Neural cell (in vitro differentiated cells): ENCODE measurements at regions not wholly inside any gene's neighbourhood (a gene's known extent, or its start where the extent isn't known, plus 50 kb on each side); places are given as distances from the start of the nearest gene placed in this dataset.

Experiments
- H2AFZ ChIP-seq: fragments of 200-600, 300-800 bp; sonication (generic), shearing (Covaris generic); 2 replicates; pipeline ENCODE4 v1.6.0; 2014; ENCODE audit warnings: low read depth, mild to moderate bottlenecking, antibody characterized with exemption, low read length, moderate library complexity
- H3F3A ChIP-seq: fragments of 200-600 bp; shearing (Covaris generic); 2 replicates; pipeline ENCODE4 v1.6.1; 2016; ENCODE audit warnings: mild to moderate bottlenecking, moderate library complexity, mixed read lengths, antibody characterized with exemption, low read length; ENCODE audit not compliant: insufficient read depth, poor library complexity, severe bottlenecking
- H3K27ac ChIP-seq: fragments of 200-600, 300-800 bp; sonication (generic), shearing (Covaris generic); 2 replicates; pipeline ENCODE4 v1.5.1; 2014; ENCODE audit warnings: mild to moderate bottlenecking, low read length, moderate library complexity
- H3K27me3 ChIP-seq: fragments of 300-800, 200-600 bp; sonication (generic), shearing (Covaris generic); 2 replicates; pipeline ENCODE4 v1.6.0; 2014; ENCODE audit warnings: mild to moderate bottlenecking, low read depth, low read length, moderate library complexity; ENCODE audit not compliant: insufficient read depth
- H3K36me3 ChIP-seq: fragments of 300-800, 200-600 bp; sonication (generic), shearing (Covaris generic); 2 replicates; pipeline ENCODE4 v1.5.1; 2014; ENCODE audit warnings: mild to moderate bottlenecking, antibody characterized with exemption, low read length, moderate library complexity; ENCODE audit not compliant: insufficient read depth
- H3K4me2 ChIP-seq: fragments of 300-800, 200-600 bp; sonication (generic), shearing (Covaris generic); 2 replicates; pipeline ENCODE4 v1.6.0; 2014; ENCODE audit warnings: mild to moderate bottlenecking, low read length
- H3K4me3 ChIP-seq: fragments of 300-800, 200-600 bp; sonication (generic), shearing (Covaris generic); 2 replicates; pipeline ENCODE4 v1.5.1; 2014; ENCODE audit warnings: mild to moderate bottlenecking, low read length, moderate library complexity
- H3K79me2 ChIP-seq: fragments of 200-600 bp; shearing (Covaris generic); replicated peaks from 2 replicates; pipeline ENCODE4 v1.6.0; 2014; ENCODE audit warnings: mild to moderate bottlenecking, low read length, moderate library complexity; ENCODE audit not compliant: insufficient read depth
- H3K9ac ChIP-seq: fragments of 300-800, 200-600 bp; sonication (generic), shearing (Covaris generic); 2 replicates; pipeline ENCODE4 v1.6.1; 2016; ENCODE audit warnings: mild to moderate bottlenecking, low read length, mixed read lengths
- H3K9me2 ChIP-seq: fragments of 200-600 bp; shearing (Covaris generic); 2 replicates; pipeline ENCODE4 v1.6.1; 2016; ENCODE audit warnings: mild to moderate bottlenecking, low read length, mixed read lengths; ENCODE audit not compliant: insufficient read depth
- H3K9me3 ChIP-seq: fragments of 200-600, 300-800 bp; sonication (generic), shearing (Covaris generic); 2 replicates; pipeline ENCODE4 v1.6.1; 2016; ENCODE audit warnings: mild to moderate bottlenecking, mixed run types, low read length, moderate library complexity, mixed read lengths
- H4K20me1 ChIP-seq: fragments of 200-600 bp; shearing (Covaris generic); 2 replicates; pipeline ENCODE4 v1.6.1; 2016; ENCODE audit warnings: mild to moderate bottlenecking, mixed run types; ENCODE audit not compliant: insufficient read depth
- CTCF ChIP-seq: fragments of 450-650 bp; IDR thresholded peaks from 2 replicates; pipeline ENCODE4 v1.5.1; 2014; ENCODE audit warnings: antibody characterized with exemption, mild to moderate bottlenecking, moderate library complexity; ENCODE audit not compliant: poor library complexity, severe bottlenecking
- EP300 ChIP-seq: fragments of 450-650 bp; conservative IDR thresholded peaks from 2 replicates; pipeline ENCODE4 v1.6.1; 2014; ENCODE audit warnings: antibody characterized with exemption, mild to moderate bottlenecking, moderate library complexity; ENCODE audit not compliant: poor library complexity, severe bottlenecking
- EZH2 ChIP-seq: fragments of 200-600, 300-800 bp; shearing (Covaris generic), sonication (generic); IDR thresholded peaks from 2 replicates; pipeline ENCODE4 v1.6.1; 2014; ENCODE audit warnings: antibody characterized with exemption, low read length, borderline replicate concordance, mild to moderate bottlenecking; ENCODE audit not compliant: insufficient read depth, poor library complexity, severe bottlenecking
- MXI1 ChIP-seq: fragments of 450-650 bp; conservative IDR thresholded peaks from 2 replicates; pipeline ENCODE4 v1.6.1; 2014; ENCODE audit warnings: antibody characterized with exemption, mild to moderate bottlenecking; ENCODE audit not compliant: poor library complexity, severe bottlenecking
- POLR2AphosphoS5 ChIP-seq: IDR thresholded peaks from 2 replicates; pipeline ENCODE4 v1.6.1; 2012
- RAD21 ChIP-seq: fragments of 450-650 bp; conservative IDR thresholded peaks from 2 replicates; pipeline ENCODE4 v1.6.1; 2014; ENCODE audit warnings: antibody characterized with exemption, mild to moderate bottlenecking, moderate library complexity
- REST ChIP-seq: IDR thresholded peaks from 2 replicates; pipeline ENCODE4 v1.6.1; 2012; ENCODE audit warnings: borderline replicate concordance
- SMC3 ChIP-seq: fragments of 450-650 bp; conservative IDR thresholded peaks from 2 replicates; pipeline ENCODE4 v1.6.1; 2014; ENCODE audit warnings: antibody characterized with exemption, mild to moderate bottlenecking, moderate library complexity; ENCODE audit not compliant: poor library complexity
- TAF1 ChIP-seq: IDR thresholded peaks from 2 replicates; pipeline ENCODE4 v1.6.1; 2012; ENCODE audit warnings: low read depth

GRCh38 chr6:2435323-2435722, 189.9 kb upstream of the GMDS start:
- H3K9ac ChIP-seq: no peak overlapping the region
- H3K27ac ChIP-seq: no peak overlapping the region
- H3K9me3 ChIP-seq: no peaks in the 10 kb centered on the region
- H3K9me2 ChIP-seq: no peaks in the 10 kb centered on the region
- no peak overlapping the region for H3K4me3 ChIP-seq
- no peaks in the 10 kb centered on the region for H3K27me3 ChIP-seq
- TF ChIP-seq SMC3 (no peak), MXI1 (no peak), CTCF (no peak), EZH2 (no peak), TAF1 (no peak), EP300 (no peak), REST (no peak), RAD21 (no peak), POLR2AphosphoS5 (no peak)
- H3K4me2 ChIP-seq: no peak overlapping the region
- no peaks in the 10 kb centered on the region for H3K36me3 ChIP-seq
- no peak overlapping the region for H2AFZ ChIP-seq
- H3K79me2 ChIP-seq: no peaks in the 10 kb centered on the region
- no peaks in the 10 kb centered on the region for H4K20me1 ChIP-seq
- no peaks in the 10 kb centered on the region for H3F3A ChIP-seq

- Histone ChIP-seq H3F3A (no peaks in the 10 kb centered on the region), H3K27ac (no peak overlapping the region), H3K9ac (no peak overlapping the region), H3K9me3 (no peaks in the 10 kb centered on the region), H3K4me2 (no peak overlapping the region), H3K27me3 (no peaks in the 10 kb centered on the region), H3K36me3 (no peaks in the 10 kb centered on the region), H4K20me1 (no peaks in the 10 kb centered on the region), H2AFZ (no peak overlapping the region), H3K4me3 (no peak overlapping the region), H3K9me2 (no peaks in the 10 kb centered on the region), H3K79me2 (no peaks in the 10 kb centered on the region)
- TF ChIP-seq EP300 (no peak), POLR2AphosphoS5 (no peak), EZH2 (no peak)
These were observed 189.5 kb upstream of the GMDS start for GRCh38 chr6:2434912-2435311.

- no peak overlapping the region for H2AFZ ChIP-seq
- no peaks in the 10 kb centered on the region for H3K27me3 ChIP-seq
- H3K27ac ChIP-seq: no peak overlapping the region
- H3K9ac ChIP-seq: no peak overlapping the region
- H3K4me2 ChIP-seq: no peak overlapping the region
- no peak overlapping the region for H3K4me3 ChIP-seq
- H3K9me3 ChIP-seq: no peaks in the 10 kb centered on the region
- TF ChIP-seq SMC3 (no peak), CTCF (no peak), RAD21 (no peak), MXI1 (no peak), POLR2AphosphoS5 (no peak), REST (no peak), EZH2 (no peak), TAF1 (no peak), EP300 (no peak)
- H3K79me2 ChIP-seq: no peaks in the 10 kb centered on the region
- no peaks in the 10 kb centered on the region for H4K20me1 ChIP-seq
- H3F3A ChIP-seq: no peaks in the 10 kb centered on the region
- no peaks in the 10 kb centered on the region for H3K9me2 ChIP-seq
- H3K36me3 ChIP-seq: no peaks in the 10 kb centered on the region
These were observed 188.7 kb upstream of the GMDS start for GRCh38 chr6:2434116-2434515.
